ENCODE measurements at regions not wholly inside any gene's neighbourhood (a gene's known extent, or its start where the extent isn't known, plus 50 kb on each side); places are given as distances from the start of the nearest gene placed in this dataset.

- no peak for DNase-seq
Observed at GRCh38 chr1:4301007-4301406, 353.4 kb upstream of the AJAP1 start.

GRCh38 chr1:4303303-4303702 lies 351.1 kb upstream of the AJAP1 start:
- no peak for DNase-seq

- no peak for DNase-seq
Observed at GRCh38 chr1:4305526-4306301, 348.7 kb upstream of the AJAP1 start.

GRCh38 chr1:4306559-4307467 lies 347.6 kb upstream of the AJAP1 start:
- no peak for DNase-seq

- no peak for DNase-seq
Observed at GRCh38 chr1:4307468-4307845, 347.0 kb upstream of the AJAP1 start.

- DNase-seq, result no peak
Observed at GRCh38 chr1:4307911-4308545, 346.4 kb upstream of the AJAP1 start.

GRCh38 chr1:4308806-4309205 lies 345.6 kb upstream of the AJAP1 start:
- no peak for DNase-seq

GRCh38 chr1:4309676-4310320 lies 344.6 kb upstream of the AJAP1 start:
- DNase-seq, result peak; percentile 29

DNA sequence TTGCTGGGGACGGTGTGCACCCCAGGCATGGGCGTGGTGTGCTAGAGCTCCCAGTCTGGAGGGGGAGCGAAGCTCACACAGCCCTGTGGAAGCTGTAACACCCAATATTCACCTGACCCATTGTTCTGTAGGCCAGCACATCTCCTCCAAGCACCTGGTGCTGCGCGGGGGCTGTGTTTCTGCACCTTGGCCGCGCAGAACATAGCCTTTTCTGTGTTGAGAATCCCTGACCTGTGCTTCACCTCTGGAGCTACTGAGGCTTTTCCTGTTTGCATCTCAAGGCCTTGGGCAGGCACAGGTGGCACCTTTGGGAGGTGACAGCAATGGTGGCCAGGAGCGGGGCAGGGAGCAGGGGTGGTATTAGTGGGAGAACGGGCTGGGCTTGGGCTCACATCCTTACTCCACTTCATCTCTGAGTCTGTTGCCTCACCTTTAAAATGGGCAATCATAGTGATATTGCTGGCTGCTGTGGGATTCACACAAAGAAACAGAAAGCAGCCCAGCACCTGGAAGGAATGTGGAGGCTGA lies 343.9 kb upstream of the AJAP1 start:
- no peak for DNase-seq

GRCh38 chr1:4312024-4312423 lies 342.4 kb upstream of the AJAP1 start:
- no peak for DNase-seq

DNA sequence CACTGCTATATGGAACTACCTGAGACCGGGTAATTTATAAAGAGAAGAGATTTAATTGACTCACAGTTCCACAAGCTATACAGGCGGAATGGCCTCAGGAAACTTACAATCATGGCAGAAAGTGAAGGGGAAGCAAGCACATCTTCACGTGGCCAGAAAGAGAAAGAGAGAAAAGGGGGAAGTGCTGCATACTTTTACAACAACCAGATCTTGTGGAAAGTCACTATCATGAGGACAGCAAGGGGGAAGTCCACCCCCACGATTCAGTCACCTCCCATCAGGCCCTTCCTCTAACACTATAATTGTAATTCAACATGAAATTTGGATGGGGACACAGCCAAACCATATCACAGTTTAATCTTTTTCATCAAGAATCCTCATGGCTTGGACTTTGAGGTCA lies 339.2 kb upstream of the AJAP1 start:
- no peak for DNase-seq

DNA sequence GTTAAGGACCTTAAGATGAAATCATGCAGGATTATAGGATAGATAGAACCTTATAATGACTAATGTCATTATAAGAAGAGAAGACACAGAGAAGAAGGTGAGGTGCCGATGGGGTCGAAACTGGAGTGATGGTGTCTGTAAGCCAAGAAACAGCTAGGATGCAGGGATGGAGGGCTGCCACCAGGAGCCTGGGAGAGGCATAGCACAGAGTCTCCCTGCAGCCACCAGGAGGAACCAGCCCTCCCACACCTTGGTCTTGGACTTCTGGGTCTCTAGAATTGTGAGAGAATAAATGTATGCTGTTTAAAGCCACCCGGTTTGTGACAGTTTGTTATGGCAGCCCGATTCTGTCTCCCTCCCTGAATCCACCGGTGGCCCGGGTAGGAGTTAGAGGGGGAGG lies 337.2 kb upstream of the AJAP1 start:
- DNase-seq, result no peak

GRCh38 chr1:4318720-4319119 lies 335.7 kb upstream of the AJAP1 start:
- DNase-seq, result no peak

DNA sequence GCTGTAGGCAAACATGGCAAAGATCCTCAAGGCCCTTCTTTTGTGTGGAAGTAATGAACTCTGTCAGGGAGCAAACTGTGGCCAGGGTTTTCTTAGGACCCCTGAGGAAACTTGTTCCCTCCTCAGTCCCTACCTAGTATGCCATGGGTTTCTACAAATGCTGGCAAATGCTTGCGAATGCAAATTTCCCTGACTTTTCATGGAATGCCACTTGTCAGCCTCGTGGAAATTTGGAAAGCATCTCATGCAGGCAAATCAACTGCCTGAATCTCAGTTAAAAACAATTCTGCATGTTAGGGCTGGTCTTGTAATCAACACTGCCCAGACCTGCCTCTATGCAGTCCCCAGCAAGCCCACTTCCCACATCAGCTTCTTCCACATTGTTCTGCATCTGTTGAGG lies 334.9 kb upstream of the AJAP1 start:
- no peak for DNase-seq

GRCh38 chr1:4322881-4323280 lies 331.5 kb upstream of the AJAP1 start:
- DNase-seq, result peak; percentile 89

DNA sequence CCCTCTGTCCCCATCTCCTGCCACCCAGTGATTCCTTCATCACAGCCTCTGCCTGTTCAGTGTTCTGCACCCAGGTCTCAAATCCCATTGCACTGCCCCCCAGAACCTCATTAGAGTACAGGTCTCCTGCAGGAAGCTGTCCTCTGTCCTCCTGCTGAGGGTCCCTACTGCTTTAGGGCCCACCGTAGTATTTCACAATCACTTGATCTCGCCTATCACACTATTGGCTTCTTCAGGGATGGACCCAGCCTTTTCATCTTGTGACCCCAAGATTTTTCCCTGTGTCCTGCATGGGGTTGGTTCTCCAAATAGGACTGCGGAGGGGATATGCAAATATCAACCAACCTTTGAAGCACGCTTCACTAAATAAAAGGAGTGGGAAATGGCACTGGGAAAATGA lies 331.1 kb upstream of the AJAP1 start:
- DNase-seq, result no peak

GRCh38 chr1:4324525-4324924 lies 329.9 kb upstream of the AJAP1 start:
- DNase-seq, result no peak

DNA sequence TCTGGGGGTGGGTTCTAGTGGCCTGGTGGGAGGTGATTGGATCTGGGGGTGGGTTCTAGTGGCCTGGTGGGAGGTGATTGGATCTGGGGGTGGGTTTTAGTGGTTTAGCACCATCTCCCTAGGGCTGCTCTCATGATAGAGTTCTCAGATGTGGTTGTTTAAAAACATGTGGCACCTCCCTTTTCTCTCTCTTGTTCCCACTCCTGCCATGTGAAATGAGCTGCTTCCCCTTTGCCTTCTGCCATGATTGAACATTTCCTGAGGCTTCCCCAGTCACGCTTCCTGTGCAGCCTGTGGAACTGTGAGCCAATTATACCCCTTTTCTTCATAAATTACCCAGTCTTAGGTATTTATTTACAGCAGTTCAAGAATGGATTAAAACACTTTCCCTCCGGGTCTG lies 327.3 kb upstream of the AJAP1 start:
- DNase-seq, result no peak

- DNase-seq, result no peak
Observed at GRCh38 chr1:4328402-4329071, 325.9 kb upstream of the AJAP1 start.

DNA sequence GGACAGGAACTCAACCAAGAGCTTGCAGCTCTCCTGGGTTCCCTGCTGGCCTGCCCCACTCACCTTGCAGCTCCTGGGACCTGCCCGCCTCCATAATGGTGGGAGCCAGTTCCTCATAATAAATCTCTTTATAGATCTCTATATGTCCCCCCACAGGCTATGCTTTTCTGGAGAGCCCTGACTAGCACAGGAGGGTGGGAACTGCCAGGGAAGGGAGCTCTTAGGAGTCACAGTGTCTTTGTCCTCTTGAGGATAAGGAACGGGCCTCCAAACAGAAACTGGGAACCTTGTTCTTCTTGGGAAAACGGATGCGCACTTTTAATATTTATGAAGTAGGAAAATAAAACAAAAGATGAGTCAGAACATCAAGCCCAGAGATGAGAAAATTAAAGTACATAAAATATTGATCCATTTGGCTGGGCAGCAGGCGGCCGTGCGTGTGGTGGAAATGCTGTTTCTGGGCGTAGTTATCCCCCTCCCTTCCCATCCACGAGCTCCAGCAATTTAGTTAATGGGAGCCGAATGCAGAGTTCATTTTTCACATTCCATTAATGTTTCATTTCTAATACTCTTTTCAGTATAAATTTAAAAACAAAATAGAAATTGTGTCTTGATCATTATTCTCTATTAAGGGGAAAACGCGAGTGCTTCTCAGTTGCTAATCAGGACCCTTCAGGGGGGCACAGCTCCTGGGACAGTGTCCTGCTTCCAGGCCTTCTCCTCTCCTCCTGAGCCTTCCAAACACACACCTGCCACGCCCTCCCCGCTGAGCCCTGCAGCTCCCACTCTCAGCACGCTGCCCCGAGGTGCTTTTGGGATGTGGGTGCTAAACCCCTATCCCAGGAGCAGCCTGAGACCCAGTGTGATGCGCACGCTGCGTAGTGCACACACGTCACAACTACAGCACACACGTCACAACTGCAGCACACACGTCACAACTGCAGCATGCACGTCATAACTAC lies 323.3 kb upstream of the AJAP1 start:
- DNase-seq, result no peak

DNA sequence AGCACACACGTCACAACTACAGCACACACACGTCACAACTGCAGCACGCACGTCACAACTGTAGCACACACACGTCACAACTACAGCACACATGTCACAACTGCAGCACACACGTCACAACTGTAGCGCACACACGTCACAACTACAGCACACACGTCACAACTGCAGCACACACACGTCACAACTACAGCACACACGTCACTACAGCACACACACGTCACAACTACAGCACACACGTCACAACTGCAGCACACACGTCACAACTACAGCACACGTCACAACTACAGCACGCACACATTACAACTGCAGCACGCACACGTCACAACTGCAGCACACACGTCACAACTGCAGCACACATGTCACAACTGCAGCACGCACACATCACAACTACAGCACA lies 322.6 kb upstream of the AJAP1 start:
- DNase-seq, result no peak

Data from DMS79 treated with DMSO at 0.1 percent for 48 hours (cell line).